ENCODE measurements at regions not wholly inside any gene's neighbourhood (a gene's known extent, or its start where the extent isn't known, plus 50 kb on each side); places are given as distances from the start of the nearest gene placed in this dataset.
"Not testable (repeated sequence)": the region's sequence is repeated elsewhere in the genome, so short reads cannot be mapped to it uniquely, and the experiment has no call there.

GRCh38 chr1:87968197-87968955 is 639.7 kb downstream of the LMO4 start:
- Mint-ChIP-seq H3K4me1 (ENCODE audit: low read depth) (no peaks in the 10 kb centered on the region), H3K36me3 (ENCODE audit: low read depth) (no peaks in the 10 kb centered on the region), H3K27ac (no peak overlapping the region), H3K4me3 (no peak overlapping the region), H3K9me3 (no peaks in the 10 kb centered on the region), H3K27me3 (no peaks in the 10 kb centered on the region)
- intact Hi-C loops (cut with micrococcal nuclease), result no loop called here

- Mint-ChIP-seq H3K9me3 (no peaks in the 10 kb centered on the region), H3K4me3 (no peak overlapping the region), H3K27ac (no peak overlapping the region), H3K27me3 (no peaks in the 10 kb centered on the region), H3K4me1 (ENCODE audit: low read depth) (no peaks in the 10 kb centered on the region), H3K36me3 (ENCODE audit: low read depth) (no peaks in the 10 kb centered on the region)
- intact Hi-C loops (cut with micrococcal nuclease), result no loop called here
Measured at GRCh38 chr1:87969040-87969439, 640.4 kb downstream of the LMO4 start.

GRCh38 chr1:87972811-87973210 is 644.1 kb downstream of the LMO4 start:
- Mint-ChIP-seq H3K36me3 (ENCODE audit: low read depth) (no peaks in the 10 kb centered on the region), H3K4me1 (ENCODE audit: low read depth) (no peaks in the 10 kb centered on the region), H3K27ac (no peak overlapping the region), H3K9me3 (no peaks in the 10 kb centered on the region), H3K4me3 (no peak overlapping the region), H3K27me3 (no peaks in the 10 kb centered on the region)
- intact Hi-C loops (cut with micrococcal nuclease), result no loop called here

GRCh38 chr1:87973896-87974295 is 645.2 kb downstream of the LMO4 start:
- H3K9me3 Mint-ChIP-seq, result no peaks in the 10 kb centered on the region
- no peaks in the 10 kb centered on the region for H3K36me3 Mint-ChIP-seq (ENCODE audit: low read depth)
- H3K4me1 Mint-ChIP-seq (ENCODE audit: low read depth), result no peaks in the 10 kb centered on the region
- H3K27ac Mint-ChIP-seq, result no peak overlapping the region
- intact Hi-C loops (cut with micrococcal nuclease), result no loop called here
- H3K27me3 Mint-ChIP-seq, result no peaks in the 10 kb centered on the region
- H3K4me3 Mint-ChIP-seq, result no peak overlapping the region

- Mint-ChIP-seq H3K27me3 (no peaks in the 10 kb centered on the region), H3K27ac (no peak overlapping the region), H3K4me3 (no peak overlapping the region), H3K4me1 (ENCODE audit: low read depth) (no peaks in the 10 kb centered on the region), H3K9me3 (no peaks in the 10 kb centered on the region), H3K36me3 (ENCODE audit: low read depth) (no peaks in the 10 kb centered on the region)
- intact Hi-C loops (cut with micrococcal nuclease), result no loop called here
Measured at GRCh38 chr1:87976316-87976715, 647.6 kb downstream of the LMO4 start.

- Mint-ChIP-seq H3K27me3 (no peaks in the 10 kb centered on the region), H3K27ac (no peak overlapping the region), H3K4me1 (ENCODE audit: low read depth) (no peaks in the 10 kb centered on the region), H3K4me3 (no peak overlapping the region), H3K9me3 (no peaks in the 10 kb centered on the region), H3K36me3 (ENCODE audit: low read depth) (no peaks in the 10 kb centered on the region)
- intact Hi-C loops (cut with micrococcal nuclease), result no loop called here
Measured at GRCh38 chr1:87977145-87977544, 648.5 kb downstream of the LMO4 start.

GRCh38 chr1:87979079-87979478 is 650.4 kb downstream of the LMO4 start:
- Mint-ChIP-seq H3K4me1 (ENCODE audit: low read depth) (no peaks in the 10 kb centered on the region), H3K4me3 (no peak overlapping the region), H3K36me3 (ENCODE audit: low read depth) (no peaks in the 10 kb centered on the region), H3K9me3 (no peaks in the 10 kb centered on the region), H3K27ac (no peak overlapping the region), H3K27me3 (no peaks in the 10 kb centered on the region)
- intact Hi-C loops (cut with micrococcal nuclease), result no loop called here

- no peaks in the 10 kb centered on the region for H3K36me3 Mint-ChIP-seq (ENCODE audit: low read depth)
- no peaks in the 10 kb centered on the region for H3K27me3 Mint-ChIP-seq
- no peaks in the 10 kb centered on the region for H3K9me3 Mint-ChIP-seq
- H3K4me1 Mint-ChIP-seq (ENCODE audit: low read depth), result no peaks in the 10 kb centered on the region
- intact Hi-C loops (cut with micrococcal nuclease), result no loop called here
- no peak overlapping the region for H3K27ac Mint-ChIP-seq
- no peak overlapping the region for H3K4me3 Mint-ChIP-seq
Measured at GRCh38 chr1:87980494-87980893, 651.8 kb downstream of the LMO4 start.

GRCh38 chr1:87981386-87981785 is 652.7 kb downstream of the LMO4 start:
- intact Hi-C loops (cut with micrococcal nuclease), result no loop called here
- Mint-ChIP-seq H3K27me3 (no peaks in the 10 kb centered on the region), H3K4me3 (no peak overlapping the region), H3K36me3 (ENCODE audit: low read depth) (no peaks in the 10 kb centered on the region), H3K9me3 (no peaks in the 10 kb centered on the region), H3K4me1 (ENCODE audit: low read depth) (no peaks in the 10 kb centered on the region), H3K27ac (no peak overlapping the region)

- Mint-ChIP-seq H3K9me3 (no peaks in the 10 kb centered on the region), H3K36me3 (ENCODE audit: low read depth) (no peaks in the 10 kb centered on the region), H3K4me1 (ENCODE audit: low read depth) (no peaks in the 10 kb centered on the region), H3K27ac (no peak overlapping the region), H3K27me3 (no peaks in the 10 kb centered on the region), H3K4me3 (no peak overlapping the region)
- intact Hi-C loops (cut with micrococcal nuclease), result no loop called here
Measured at GRCh38 chr1:87981810-87982209, 653.1 kb downstream of the LMO4 start.

- intact Hi-C loops (cut with micrococcal nuclease), result no loop called here
Measured at GRCh38 chr1:87983841-87984240, 655.2 kb downstream of the LMO4 start.

GRCh38 chr1:87985071-87985470 is 656.4 kb downstream of the LMO4 start:
- Mint-ChIP-seq H3K4me1 (ENCODE audit: low read depth) (no peaks in the 10 kb centered on the region), H3K9me3 (no peaks in the 10 kb centered on the region), H3K27ac (no peak overlapping the region), H3K27me3 (no peaks in the 10 kb centered on the region), H3K4me3 (no peak overlapping the region), H3K36me3 (ENCODE audit: low read depth) (no peaks in the 10 kb centered on the region)
- intact Hi-C loops (cut with micrococcal nuclease), result no loop called here

More at GRCh38 chr1:87983841-87984240, 655.2 kb downstream of the LMO4 start:
- Mint-ChIP-seq H3K9me3 (no peaks in the 10 kb centered on the region), H3K4me1 (ENCODE audit: low read depth) (no peaks in the 10 kb centered on the region), H3K27me3 (no peaks in the 10 kb centered on the region), H3K27ac (no peak overlapping the region), H3K4me3 (no peak overlapping the region), H3K36me3 (ENCODE audit: low read depth) (no peaks in the 10 kb centered on the region)

- intact Hi-C loops (cut with micrococcal nuclease), result no loop called here
- H3K9me3 Mint-ChIP-seq, result no peaks in the 10 kb centered on the region
- H3K4me1 Mint-ChIP-seq (ENCODE audit: low read depth), result no peaks in the 10 kb centered on the region
- H3K27me3 Mint-ChIP-seq, result no peaks in the 10 kb centered on the region
- no peak overlapping the region for H3K4me3 Mint-ChIP-seq
- no peak overlapping the region for H3K27ac Mint-ChIP-seq
- H3K36me3 Mint-ChIP-seq (ENCODE audit: low read depth), result no peaks in the 10 kb centered on the region
Measured at GRCh38 chr1:87986130-87986866, 657.6 kb downstream of the LMO4 start.

- Mint-ChIP-seq H3K36me3 (ENCODE audit: low read depth) (no peaks in the 10 kb centered on the region), H3K4me1 (ENCODE audit: low read depth) (no peaks in the 10 kb centered on the region), H3K27ac (no peak overlapping the region), H3K9me3 (no peaks in the 10 kb centered on the region), H3K27me3 (no peaks in the 10 kb centered on the region), H3K4me3 (no peak overlapping the region)
- intact Hi-C loops (cut with micrococcal nuclease), result no loop called here
Measured at GRCh38 chr1:87989346-87989745, 660.7 kb downstream of the LMO4 start.

GRCh38 chr1:87992536-87992935 is 663.9 kb downstream of the LMO4 start:
- H3K4me3 Mint-ChIP-seq; intact Hi-C loops (cut with micrococcal nuclease); H3K4me1 Mint-ChIP-seq (ENCODE audit: low read depth); H3K27ac Mint-ChIP-seq; H3K9me3 Mint-ChIP-seq; H3K36me3 Mint-ChIP-seq (ENCODE audit: low read depth); H3K27me3 Mint-ChIP-seq: not testable (repeated sequence)

All from dendritic cell treated with granulocyte-macrophage colony-stimulating factor and Interleukin-4, amounts not matched to agents 40 ng/mL and 50 ng/mL, for 4 days (primary cell).